ENCODE measurements at regions not wholly inside any gene's neighbourhood (a gene's known extent, or its start where the extent isn't known, plus 50 kb on each side); places are given as distances from the start of the nearest gene placed in this dataset.

DNA sequence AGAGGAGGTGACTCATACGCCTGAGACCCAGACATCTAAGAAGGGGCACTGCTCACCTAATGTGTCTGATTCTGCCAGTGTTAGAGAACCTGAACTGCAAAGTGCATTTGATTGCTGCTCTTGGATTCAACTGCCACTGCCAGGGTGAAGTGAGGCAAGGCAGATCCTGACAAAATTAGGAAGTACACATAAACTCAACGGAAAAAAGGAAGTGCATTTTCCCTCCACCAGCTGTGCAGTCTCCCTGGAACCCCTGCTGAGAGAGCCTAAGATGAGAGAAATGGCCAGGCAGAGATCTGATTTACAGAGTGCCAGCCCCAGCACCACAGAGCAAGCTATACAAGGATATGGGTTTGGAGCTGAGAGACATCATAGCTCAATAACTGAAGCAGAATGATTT lies 215.3 kb downstream of the SEC23A start:
- no peak for TF ChIP-seq EZH2 (IDR thresholded peaks at IDR 0.05; ENCODE audit: low read length, missing control alignments)
- TF ChIP-seq, protein P1, sequence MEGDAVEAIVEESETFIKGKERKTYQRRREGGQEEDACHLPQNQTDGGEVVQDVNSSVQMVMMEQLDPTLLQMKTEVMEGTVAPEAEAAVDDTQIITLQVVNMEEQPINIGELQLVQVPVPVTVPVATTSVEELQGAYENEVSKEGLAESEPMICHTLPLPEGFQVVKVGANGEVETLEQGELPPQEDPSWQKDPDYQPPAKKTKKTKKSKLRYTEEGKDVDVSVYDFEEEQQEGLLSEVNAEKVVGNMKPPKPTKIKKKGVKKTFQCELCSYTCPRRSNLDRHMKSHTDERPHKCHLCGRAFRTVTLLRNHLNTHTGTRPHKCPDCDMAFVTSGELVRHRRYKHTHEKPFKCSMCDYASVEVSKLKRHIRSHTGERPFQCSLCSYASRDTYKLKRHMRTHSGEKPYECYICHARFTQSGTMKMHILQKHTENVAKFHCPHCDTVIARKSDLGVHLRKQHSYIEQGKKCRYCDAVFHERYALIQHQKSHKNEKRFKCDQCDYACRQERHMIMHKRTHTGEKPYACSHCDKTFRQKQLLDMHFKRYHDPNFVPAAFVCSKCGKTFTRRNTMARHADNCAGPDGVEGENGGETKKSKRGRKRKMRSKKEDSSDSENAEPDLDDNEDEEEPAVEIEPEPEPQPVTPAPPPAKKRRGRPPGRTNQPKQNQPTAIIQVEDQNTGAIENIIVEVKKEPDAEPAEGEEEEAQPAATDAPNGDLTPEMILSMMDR (conservative IDR thresholded peaks at IDR 0.05 in 1 of 2, IDR thresholded peaks at IDR 0.05 in 1 of 2; ENCODE audit: low read depth in 1 of 2, low read length in 2 of 2): no peak

Data from fibroblast of lung (primary cell).